GM21390 (cell line): ENCODE measurements at regions not wholly inside any gene's neighbourhood (a gene's known extent, or its start where the extent isn't known, plus 50 kb on each side); places are given as distances from the start of the nearest gene placed in this dataset.

ENCODE experiments used
- ATAC-seq: cut with Tn5 transposase; IDR thresholded peaks from one replicate; pipeline ENCODE4 v1.9.1; 2021; ENCODE audit not compliant: unreplicated experiment

DNA sequence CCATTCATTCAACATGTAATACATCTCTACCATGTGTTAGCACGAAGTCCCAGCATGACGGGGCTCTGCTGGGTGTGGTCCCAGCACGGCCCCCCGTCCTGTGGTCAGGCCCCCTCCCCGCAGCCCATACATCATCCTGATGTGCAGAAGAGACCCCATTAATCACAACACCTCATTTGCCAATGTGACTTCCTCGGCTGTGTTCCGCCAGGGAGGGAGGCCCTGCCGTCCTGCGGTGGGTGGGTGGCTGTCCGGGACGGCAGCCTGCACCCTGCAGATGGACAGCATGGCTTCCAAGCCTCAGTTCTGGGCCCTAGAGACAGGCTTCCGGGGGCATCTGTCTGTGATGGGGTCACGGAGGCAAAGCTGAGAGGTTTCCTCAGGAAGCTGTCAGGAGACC lies 254.0 kb downstream of the CYP26B1 start:
- ATAC-seq, result no peak

DNA sequence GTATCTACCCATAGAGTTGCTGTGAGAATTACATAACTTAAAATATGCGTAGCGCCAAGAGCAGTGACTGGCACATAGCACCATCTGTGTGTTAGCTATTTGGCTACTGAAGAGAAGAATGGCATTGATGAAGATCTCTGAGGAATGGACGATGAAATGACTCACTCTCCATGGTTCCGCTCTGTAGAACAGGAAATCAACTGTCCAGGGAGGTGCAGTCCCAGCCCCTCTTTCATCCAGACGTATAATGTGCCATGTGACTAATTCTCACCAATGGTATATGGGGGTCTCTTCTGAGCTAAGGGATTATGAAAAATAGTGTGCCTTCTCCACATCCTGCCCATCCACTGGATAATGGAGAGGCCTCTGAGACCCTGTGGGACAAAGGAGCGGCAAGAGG lies 254.8 kb downstream of the CYP26B1 start:
- ATAC-seq, result no peak

DNA sequence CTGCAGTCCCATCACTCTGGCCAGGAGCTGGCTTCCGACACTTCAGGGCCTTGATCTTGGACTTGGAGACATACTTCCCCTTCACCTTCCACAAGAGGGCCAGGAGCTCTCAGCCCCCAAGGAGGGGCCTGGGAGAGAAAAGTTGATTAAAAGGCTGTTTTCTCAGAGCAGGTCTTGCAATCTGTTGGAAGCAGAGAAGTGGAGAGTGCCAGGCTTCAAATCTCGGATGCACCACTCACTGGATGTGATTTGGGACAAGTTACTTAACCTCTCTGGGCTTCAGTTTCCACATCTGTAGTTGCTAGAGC lies 255.3 kb downstream of the CYP26B1 start:
- ATAC-seq, result no peak

DNA sequence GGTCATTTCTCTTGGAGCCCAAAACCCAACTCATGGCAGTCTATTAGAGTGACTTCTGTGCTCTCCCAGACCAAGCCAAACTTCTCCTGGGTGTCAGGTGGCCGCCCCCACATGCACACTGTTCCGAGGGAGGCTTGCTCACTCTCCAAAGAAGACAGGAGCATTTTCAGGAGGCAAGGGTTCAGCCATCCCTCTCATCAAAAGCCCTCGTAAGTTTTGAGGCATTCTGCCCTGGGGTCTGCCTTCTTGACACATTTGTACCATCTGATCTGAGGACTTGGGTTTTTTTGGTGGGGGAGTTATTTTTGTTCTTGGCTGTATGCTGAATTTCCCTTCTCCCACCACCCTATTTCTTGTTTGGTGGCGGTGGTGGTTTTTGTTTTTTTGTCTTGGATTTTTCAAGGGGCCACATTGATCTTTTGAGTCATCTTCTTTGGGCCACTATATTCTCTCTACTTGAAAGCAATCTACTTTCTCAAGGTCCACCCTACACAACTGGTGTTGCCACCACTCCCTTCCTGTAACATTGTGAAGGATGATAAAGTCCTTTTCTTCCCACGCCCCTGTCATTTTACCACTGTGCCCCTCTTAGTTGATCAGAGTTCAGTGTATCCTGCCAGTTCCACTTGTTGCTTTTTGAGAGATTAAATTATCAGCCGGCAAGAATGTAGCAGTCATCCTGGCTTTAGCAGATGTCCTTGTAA lies 255.8 kb downstream of the CYP26B1 start:
- ATAC-seq, result no peak

DNA sequence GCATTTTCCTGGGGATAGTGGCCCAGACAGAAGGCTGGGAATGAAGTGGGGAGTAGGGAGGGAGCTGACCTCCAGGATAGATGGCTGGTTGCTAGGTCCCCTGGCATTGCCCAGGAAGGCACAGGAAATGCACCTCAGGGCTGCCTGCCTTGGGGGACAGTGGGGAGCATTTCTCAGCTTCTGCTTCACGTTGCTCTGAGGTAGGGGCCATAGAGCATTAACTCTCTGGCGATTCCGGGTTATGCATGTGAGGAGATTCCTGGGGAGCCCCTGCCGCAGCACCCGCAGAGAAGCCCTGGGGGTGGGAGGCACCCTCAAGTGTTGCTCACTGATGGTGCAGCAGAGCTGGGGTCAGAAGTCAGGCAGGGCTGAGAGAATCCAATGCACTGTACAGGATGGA lies 256.5 kb downstream of the CYP26B1 start:
- no peak for ATAC-seq

DNA sequence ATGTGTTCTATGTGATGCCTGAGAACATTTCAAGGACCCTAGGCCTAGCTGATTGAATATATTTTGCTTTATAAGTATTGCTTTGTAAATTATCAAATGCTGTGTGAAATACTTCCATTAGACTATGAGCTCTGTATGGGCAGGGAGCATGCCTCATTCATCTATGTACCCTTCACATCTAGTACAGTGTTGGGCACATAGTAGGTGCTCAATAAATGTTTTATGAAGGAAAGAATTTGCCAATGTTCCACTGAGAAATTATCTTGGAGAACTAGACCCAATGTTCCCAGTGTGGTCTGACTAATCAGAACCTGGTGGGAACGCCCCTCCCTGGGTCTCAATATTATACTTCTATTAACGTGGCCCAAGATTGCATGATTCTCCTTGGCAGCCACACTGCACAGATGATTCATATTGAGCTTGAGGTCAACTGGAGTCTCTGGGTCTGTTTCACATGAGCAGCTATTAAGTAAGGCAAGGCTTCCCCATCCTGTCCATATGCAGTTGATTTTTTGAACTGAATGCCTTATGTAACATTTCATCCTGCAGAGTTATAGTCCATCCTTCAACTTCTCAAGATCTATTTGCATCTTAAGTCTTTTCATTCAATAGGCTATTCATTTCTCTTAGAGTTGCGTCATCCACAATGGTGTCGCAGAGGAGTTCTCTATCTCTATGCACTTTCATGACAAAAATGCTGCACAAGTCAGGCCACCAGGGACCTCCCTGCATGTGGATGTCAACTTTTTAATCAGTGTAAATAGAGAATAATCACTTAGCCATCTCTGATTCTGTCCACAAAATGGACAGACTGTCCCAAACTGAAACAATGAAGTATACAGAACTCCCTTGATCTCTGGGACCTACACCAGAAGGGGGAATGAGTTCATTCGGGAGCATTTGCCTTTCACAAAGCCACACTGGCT lies 257.6 kb downstream of the CYP26B1 start:
- no peak for ATAC-seq

DNA sequence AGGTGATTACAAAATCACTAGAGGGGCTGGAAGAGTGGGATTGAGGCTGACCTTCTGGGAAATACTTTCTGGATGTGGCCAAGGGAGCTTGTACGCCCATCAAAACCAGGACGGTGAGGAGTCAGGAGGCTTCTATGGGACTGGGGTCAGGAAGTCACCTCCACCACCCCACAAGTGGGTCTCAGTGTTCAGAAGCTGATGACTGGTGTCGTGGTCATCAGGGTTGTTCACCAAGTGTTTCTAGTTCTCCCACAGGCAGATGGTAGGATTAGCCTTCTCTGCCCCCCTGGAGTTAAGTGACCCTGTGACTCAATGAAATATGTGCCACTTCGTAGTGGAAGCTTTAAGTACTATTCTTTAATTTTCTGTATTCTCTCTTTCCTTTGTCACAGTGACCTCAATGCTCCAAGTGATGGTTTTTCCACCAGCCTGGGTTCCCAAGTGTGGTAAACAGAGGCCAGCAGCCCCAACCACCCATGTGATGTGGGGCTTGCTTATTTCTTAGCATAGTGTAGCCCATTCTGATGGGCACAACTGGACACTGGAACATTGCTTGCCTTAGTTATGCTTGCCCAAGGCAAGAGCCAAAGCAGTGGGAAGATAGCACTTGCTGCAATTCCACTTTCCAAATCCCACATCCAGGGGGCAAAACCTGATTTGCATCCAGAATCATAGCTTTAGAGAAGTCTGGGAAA lies 258.8 kb downstream of the CYP26B1 start:
- no peak for ATAC-seq

DNA sequence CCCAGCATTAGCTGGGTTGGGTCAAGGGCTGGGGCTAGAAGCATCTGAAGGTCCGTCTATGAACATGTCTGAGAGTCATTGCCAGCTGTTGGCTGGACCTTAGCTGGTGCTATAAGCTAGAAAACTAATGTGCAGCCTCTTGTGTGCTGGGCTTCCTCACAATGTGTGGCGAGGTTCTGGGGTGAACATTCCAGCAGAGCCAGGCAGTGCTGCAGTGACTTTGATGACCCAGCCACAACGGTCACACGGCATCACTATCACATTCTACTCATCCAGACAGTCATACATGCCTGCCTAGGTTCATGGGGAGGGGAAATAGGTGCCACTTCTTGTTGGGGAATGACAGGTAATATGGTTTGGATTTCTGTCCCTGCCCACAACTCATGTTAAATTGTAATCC lies 260.5 kb downstream of the CYP26B1 start:
- ATAC-seq, result no peak

DNA sequence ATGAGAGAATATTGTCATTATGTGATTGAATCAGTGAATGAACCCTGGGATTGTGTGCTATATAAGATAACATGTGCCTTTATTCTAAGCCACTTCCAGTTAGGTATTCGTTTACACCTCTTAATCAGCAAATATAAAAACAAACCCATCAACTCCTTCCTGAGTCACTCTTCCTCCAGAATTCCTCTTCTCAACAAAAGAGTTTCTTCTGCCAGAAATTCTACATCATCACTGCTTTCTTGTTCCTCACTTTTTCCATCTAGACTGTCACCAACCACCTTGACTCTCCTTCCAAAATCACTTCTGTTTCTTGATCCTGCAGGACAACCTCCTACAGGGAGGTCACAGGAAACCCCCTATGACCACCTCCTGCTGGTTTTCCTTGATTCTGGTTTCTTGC lies 261.4 kb downstream of the CYP26B1 start:
- no peak for ATAC-seq

DNA sequence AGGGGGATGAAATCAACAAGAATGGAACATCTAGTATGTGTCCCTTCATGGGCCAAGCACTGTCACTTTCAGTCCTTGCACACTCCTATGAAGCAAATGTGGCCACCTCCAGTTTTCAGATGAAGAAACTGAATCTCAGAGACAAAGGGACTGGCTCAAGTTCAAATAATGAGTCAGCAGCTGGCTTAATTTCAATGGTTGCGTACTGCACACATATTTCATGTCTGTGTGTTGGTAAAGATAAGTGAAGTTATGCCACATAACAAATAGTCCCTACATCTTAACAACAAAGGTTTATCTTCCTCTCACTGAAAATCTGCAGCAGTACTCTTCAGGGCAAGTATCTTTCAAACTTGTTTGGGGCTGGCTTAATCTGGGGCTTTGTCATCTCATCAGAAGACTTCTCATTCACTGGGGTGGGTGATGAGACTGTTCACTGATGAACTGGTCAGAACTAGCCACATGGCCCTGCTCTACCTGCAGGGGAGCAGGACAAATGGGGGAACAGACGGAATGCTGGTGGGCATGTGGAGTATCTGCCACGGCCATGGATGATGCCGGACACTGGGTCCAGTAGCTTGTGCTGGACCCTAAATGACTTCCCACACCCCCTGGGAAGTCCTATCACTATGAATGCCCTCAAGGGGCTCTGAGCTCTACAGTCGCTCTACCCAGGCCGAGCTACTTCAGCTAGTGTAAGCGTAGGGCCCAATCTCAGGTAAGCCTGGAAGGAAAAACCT lies 263.2 kb downstream of the CYP26B1 start:
- no peak for ATAC-seq

DNA sequence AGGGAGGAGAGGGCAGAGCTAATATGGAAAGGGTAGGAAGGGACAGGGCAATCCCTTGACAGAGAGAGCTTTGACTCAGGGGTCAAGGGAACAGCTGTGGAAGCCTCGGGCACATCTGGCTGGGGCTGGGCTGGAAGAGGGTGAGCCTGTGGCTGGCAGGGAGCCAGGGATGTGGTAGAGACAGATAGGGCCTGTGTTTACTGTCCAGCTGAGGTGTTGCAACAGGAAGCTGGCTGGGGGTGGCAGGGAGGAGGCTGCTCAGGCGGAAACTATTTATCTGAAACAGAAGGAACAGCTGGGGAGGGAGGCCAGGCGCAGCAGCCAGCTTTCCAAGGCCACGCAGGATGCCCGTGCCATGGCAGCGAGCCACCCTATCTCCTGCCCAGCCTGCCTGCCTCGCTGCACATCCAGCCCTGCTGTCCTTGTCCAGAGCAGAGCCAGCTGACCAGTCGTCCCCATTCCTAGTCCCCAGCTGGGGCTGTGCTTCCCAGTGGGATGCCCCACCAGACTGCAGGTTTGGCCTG lies 264.7 kb downstream of the CYP26B1 start:
- ATAC-seq, result no peak

DNA sequence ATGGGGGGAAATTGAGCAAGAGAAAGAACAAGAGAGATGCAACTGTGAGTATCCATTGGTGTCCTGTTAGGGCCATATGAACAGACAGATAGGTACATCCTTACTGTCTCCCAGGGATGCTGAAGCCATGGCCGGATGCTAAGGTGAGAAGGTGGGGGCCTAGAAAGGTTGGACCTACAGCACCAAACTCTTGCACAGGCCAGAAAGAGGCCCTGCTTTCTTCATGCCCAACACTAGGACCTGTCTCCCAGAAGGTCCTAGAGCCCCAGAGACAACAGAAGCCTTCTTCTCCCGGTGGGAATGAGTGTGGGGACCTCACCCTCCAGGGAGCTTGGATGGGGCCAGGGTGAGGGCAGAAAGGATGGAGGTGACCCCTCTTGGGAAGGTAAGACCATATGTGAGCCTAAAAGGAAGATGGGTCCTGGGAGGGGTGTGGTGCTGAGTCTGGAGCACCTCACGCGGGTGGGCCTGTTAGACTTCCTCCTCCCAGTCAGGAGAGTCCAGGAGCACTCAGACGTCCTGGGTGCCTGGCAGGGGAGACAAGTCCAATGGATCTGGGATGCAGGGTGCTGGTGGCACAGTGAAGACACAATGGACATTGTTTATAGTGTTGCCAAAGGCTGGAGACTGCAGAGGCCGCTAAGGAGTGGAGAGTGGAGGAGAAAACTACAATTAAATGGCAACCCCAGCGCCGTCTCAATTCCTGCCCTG lies 265.3 kb downstream of the CYP26B1 start:
- ATAC-seq, result no peak

DNA sequence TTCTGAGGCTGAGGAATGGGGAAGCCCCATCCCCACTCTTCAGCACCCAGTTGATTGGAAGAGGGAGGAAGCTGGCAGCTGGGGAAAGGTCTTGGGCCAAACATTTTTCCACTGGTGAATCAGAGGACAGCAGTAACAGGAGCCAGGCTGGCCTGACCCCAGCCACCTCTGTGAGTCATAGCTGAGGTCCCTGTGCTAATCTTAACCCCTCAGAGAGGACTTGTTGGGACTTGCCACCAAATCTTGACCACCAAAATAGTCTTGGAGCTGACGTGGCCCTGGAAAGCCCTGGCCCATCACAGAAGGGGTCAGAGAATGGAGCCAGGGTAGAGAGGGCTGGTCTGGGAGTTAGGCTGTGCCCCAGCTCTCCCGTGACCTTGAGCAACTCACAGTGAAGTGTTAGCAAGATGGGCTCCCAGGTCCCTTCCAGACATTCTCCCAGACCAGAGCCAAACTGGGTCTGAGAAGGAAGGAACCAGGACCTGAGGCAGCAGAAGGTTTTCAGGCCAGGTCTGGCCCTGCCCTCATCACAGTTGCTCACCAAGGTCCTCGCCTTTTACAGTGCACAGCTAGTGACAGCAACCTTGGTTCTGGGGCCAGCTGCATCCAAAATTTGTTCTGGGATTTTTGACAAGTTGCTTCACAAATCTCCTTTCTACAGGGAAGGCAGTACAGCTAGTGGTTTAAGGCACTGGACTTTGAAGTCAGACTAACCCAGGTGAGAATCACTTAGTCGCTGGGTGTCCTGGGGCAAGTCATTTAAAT lies 266.6 kb downstream of the CYP26B1 start:
- no peak for ATAC-seq

DNA sequence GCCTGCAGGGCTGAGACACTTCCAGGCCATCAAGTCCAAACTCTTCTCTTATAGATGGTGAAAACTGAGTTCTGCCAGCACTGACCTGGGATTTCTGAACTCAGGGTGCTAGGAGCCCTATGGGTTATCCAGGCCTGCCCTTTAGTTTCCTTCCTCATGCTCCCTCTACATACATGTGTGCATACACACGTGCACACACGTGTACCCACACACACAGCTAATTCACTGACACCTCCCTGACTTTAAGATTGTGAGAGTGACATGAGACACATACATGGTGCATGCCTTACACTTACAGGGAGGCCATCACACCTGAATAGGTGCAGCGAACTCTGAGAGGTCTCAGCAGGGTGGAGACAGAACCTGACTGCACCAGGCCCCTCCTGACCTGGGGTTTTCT lies 267.4 kb downstream of the CYP26B1 start:
- ATAC-seq, result no peak

DNA sequence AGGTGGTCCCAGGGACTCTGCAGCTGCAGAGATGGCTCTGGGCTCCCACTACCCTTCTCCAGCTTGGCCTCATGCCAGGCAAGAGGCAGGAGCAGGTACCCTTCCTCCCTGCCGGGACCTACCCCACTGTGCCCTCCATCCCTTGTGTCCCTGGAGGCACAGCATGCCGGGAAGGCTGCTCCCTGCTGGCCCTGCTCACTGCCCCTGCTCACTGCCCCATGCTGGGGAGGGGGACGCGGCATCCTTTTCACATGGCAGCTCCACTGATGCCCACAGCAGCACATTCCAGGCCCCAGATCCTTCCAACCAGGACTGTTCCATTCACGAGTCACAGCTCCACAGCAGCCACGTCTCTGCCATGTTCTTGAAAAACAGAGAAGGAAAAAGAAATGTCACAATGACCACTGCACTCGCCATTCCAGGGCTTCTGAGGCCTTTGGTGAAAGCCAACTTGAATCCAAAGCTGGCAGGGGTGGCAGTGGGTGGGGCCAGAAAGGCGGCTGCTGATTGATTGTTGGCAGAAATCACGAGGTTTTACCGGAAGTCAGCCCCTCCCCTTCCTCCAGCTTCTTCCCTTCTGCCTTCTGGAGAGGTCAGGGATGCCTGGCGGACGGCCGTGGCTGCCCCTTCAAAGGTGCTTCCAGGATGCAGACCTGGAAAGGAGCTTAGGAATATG lies 268.0 kb downstream of the CYP26B1 start:
- no peak for ATAC-seq

DNA sequence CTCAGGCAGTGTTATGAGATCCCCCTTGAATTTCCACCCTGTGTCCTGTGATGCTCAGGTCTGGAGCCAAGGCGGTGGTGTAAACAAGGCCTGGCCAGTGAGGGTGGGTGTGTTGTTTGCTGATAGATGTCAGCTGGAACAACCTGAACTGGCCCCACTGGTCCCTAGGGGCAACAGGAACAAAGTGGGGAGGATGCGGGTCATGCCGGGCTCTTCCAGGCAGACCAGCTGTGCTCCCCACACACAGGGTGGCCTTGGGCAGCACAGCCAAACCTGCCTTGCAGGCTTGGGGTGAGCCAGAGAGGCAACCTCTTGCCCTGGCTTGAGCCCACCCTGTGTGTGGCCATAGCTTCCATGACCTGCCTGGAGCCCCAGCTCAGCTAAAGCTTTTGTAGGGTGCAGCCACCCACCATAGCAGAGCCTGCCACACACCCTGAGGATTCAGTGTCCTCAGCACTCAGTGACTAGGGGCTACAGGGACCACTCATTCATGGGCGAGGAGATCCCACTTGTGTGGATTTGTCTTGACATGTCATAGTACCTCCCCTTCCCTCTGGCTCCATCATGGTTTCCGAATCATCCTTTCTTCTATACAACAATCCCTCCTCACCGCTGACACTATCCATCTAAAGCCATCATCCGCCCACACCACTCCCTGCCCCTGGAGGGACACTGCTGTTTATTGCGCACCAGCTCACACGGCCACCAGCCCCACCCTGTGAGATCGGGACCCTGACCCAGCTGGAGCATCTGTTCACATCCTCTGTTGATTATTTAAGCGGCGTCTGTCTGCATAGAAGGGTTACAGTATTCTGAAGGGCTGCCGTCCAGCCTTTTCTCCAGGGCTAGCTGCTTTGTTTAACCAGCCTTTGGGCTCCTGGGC lies 268.8 kb downstream of the CYP26B1 start:
- no peak for ATAC-seq

DNA sequence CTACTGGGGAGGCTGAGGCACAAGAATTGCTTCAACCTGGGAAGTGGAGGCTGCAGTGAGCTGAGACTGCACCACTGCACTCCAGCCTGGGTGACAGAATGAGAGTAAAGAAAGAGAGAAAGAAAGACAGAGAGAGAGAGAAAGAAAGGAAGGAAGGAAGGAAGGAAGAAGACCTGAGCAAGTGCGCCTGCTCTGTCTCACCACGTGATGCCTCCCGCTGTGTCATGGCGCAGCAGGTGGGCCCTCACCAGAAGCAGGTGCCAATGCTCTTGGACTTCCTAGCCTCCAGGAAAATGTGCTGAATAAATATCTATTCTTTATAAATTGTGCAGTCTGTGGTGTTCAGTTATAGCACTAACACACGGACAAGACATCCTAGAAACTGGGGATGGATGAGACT lies 270.0 kb downstream of the CYP26B1 start:
- ATAC-seq, result no peak
